Cardiac fibroblast (primary cell): ENCODE measurements at regions not wholly inside any gene's neighbourhood (a gene's known extent, or its start where the extent isn't known, plus 50 kb on each side); places are given as distances from the start of the nearest gene placed in this dataset.

Experiments used
- DNase-seq, 2 donors: peaks; one replicate each; pipeline versions ENCODE4 v3.0.0 to v3.0.0-alpha.2; 2010; ENCODE audit warnings: low read depth in 2 of 2
- H3K4me3 ChIP-seq, 2 donors: replicated peaks in 1 of 2; 1 replicate in 1 of 2; 2 replicates in 1 of 2; pipeline ENCODE4 v1.5.1; 2011; ENCODE audit warnings: low read depth in 2 of 2, low read length in 2 of 2, mild to moderate bottlenecking in 2 of 2, moderate library complexity in 1 of 2
- CTCF ChIP-seq: IDR thresholded peaks from one replicate; pipeline ENCODE4 v1.5.1; 2011; ENCODE audit warnings: low read depth, mild to moderate bottlenecking, low read length, inconsistent platforms

- DNase-seq, result no peak
- no peak overlapping the region for H3K4me3 ChIP-seq
- no peak for TF ChIP-seq CTCF
Observed at GRCh38 chr2:16023506-16024360, 83.4 kb downstream of the MYCN start.

- TF ChIP-seq CTCF, result no peak
- no peak overlapping the region for H3K4me3 ChIP-seq
- DNase-seq, result no peak
Observed at GRCh38 chr2:16022548-16023240, 82.3 kb downstream of the MYCN start.

GRCh38 chr2:16021611-16022363 is 81.4 kb downstream of the MYCN start:
- no peak for TF ChIP-seq CTCF
- no peak overlapping the region for H3K4me3 ChIP-seq
- no peak for DNase-seq

- no peak for DNase-seq
- no peak for TF ChIP-seq CTCF
- H3K4me3 ChIP-seq, result no peak overlapping the region
Observed at GRCh38 chr2:16020389-16021008, 80.1 kb downstream of the MYCN start.

- DNase-seq, result no peak
- no peak overlapping the region for H3K4me3 ChIP-seq
- TF ChIP-seq CTCF, result no peak
Observed at GRCh38 chr2:16019617-16020351, 79.4 kb downstream of the MYCN start.

- no peak for TF ChIP-seq CTCF
- no peak for DNase-seq
Observed at GRCh38 chr2:16019060-16019480, 78.7 kb downstream of the MYCN start.

More at GRCh38 chr2:16019060-16019480, 78.7 kb downstream of the MYCN start:
- no peak overlapping the region for H3K4me3 ChIP-seq
